Uterus (tissue), 2 donors: ENCODE measurements at regions not wholly inside any gene's neighbourhood (a gene's known extent, or its start where the extent isn't known, plus 50 kb on each side); places are given as distances from the start of the nearest gene placed in this dataset.

Experiments used
- POLR2A ChIP-seq, 2 donors: fragments of 450-650 bp; IDR thresholded peaks; one replicate each; pipeline ENCODE4 v1.6.1; 2016; ENCODE audit warnings: antibody characterized with exemption in 2 of 2, mild to moderate bottlenecking in 1 of 2, moderate library complexity in 1 of 2
- TF ChIP-seq, protein P1 (sequence below), 4 experiments: fragments of 200-600 bp in 2 of 4; fragments of 450-650 bp in 2 of 4; sonication (generic) in 2 of 4; IDR thresholded peaks; one replicate each; pipeline ENCODE4 v1.5.1; 2016 to 2019; ENCODE audit warnings: antibody characterized with exemption in 4 of 4, mild to moderate bottlenecking in 2 of 4, moderate library complexity in 1 of 4

DNA sequence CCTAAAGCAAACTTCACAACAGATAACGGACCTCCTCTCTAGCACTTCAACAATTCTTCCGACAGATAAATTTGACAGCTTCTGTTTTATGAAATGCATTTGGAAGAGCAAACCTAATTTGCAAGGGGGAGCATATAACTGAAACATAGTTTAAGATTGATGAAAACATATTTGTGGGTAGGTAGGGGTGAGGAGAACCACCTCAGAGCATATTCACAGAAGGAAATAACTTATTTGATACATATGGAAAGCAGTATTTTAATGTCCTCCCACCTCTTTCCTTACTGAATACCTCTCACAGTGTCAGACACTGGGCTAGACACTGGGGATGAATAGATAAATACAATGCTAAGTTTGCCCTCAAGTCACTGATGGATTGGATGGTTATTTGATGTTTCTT lies 384.8 kb downstream of the MAT2B start:
- TF ChIP-seq, protein P1, sequence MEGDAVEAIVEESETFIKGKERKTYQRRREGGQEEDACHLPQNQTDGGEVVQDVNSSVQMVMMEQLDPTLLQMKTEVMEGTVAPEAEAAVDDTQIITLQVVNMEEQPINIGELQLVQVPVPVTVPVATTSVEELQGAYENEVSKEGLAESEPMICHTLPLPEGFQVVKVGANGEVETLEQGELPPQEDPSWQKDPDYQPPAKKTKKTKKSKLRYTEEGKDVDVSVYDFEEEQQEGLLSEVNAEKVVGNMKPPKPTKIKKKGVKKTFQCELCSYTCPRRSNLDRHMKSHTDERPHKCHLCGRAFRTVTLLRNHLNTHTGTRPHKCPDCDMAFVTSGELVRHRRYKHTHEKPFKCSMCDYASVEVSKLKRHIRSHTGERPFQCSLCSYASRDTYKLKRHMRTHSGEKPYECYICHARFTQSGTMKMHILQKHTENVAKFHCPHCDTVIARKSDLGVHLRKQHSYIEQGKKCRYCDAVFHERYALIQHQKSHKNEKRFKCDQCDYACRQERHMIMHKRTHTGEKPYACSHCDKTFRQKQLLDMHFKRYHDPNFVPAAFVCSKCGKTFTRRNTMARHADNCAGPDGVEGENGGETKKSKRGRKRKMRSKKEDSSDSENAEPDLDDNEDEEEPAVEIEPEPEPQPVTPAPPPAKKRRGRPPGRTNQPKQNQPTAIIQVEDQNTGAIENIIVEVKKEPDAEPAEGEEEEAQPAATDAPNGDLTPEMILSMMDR (IDR thresholded peaks at IDR 0.05) = no peak
- TF ChIP-seq POLR2A (IDR thresholded peaks at IDR 0.05) = no peak
